GM12878 (cell line): ENCODE measurements at regions not wholly inside any gene's neighbourhood (a gene's known extent, or its start where the extent isn't known, plus 50 kb on each side); places are given as distances from the start of the nearest gene placed in this dataset.

Experiments
- CHD4 ChIP-seq: fragments of 200-600 bp; sonication (generic); IDR thresholded peaks from 2 replicates; pipeline ENCODE4 v1.6.1; 2016; ENCODE audit warnings: mild to moderate bottlenecking
- CTCF ChIP-seq, 3 experiments: IDR thresholded peaks in 2 of 3; conservative IDR thresholded peaks in 1 of 3; 2 replicates each; pipeline ENCODE4 v1.5.1; 2011; ENCODE audit warnings: low read depth in 3 of 3, low read length in 3 of 3, mild to moderate bottlenecking in 3 of 3, control low read depth in 2 of 3, moderate library complexity in 2 of 3, inconsistent platforms in 1 of 3, mixed read lengths in 1 of 3; ENCODE audit not compliant: control insufficient read depth in 2 of 3, insufficient read depth in 1 of 3; ENCODE audit errors: extremely low read depth in 1 of 3
- E2F4 ChIP-seq: IDR thresholded peaks from 2 replicates; pipeline ENCODE4 v1.6.1; 2012; ENCODE audit warnings: low read depth, low read length, improper control_type of control experiment
- HDAC6 ChIP-seq: fragments of 200-600 bp; sonication (generic); IDR thresholded peaks from one replicate; pipeline ENCODE4 v1.8.0; 2017; ENCODE audit warnings: antibody characterized with exemption; ENCODE audit not compliant: unreplicated experiment
- NR2C2 ChIP-seq: IDR thresholded peaks from 2 replicates; pipeline ENCODE4 v1.6.1; 2011; ENCODE audit warnings: borderline replicate concordance, low read depth; ENCODE audit not compliant: control insufficient read depth, insufficient read length
- POLR2AphosphoS5 ChIP-seq: IDR thresholded peaks from 2 replicates; pipeline ENCODE4 v1.6.1; 2011; ENCODE audit warnings: mild to moderate bottlenecking, low read length, inconsistent platforms
- TCF7 ChIP-seq: IDR thresholded peaks from 2 replicates; pipeline ENCODE4 v1.6.1; 2014; ENCODE audit warnings: antibody characterized with exemption, borderline replicate concordance
- WRNIP1 ChIP-seq: IDR thresholded peaks from 2 replicates; pipeline ENCODE4 v1.6.1; 2011; ENCODE audit warnings: low read depth, low read length, improper control_type of control experiment, borderline replicate concordance

GRCh38 chr2:144597388-144597787 is 77.5 kb upstream of the ZEB2 start:
- no peak for TF ChIP-seq CTCF (IDR thresholded peaks at IDR 0.05 in 2 of 3, conservative IDR thresholded peaks at IDR 0.05 in 1 of 3; ENCODE audit: control insufficient read depth in 2 of 3, extremely low read depth in 1 of 3, insufficient read depth in 1 of 3, low read depth in 3 of 3, low read length in 3 of 3)
- TF ChIP-seq POLR2AphosphoS5 = no peak
- no peak for TF ChIP-seq NR2C2
- no peak for TF ChIP-seq CHD4
- no peak for TF ChIP-seq TCF7
- no peak for TF ChIP-seq HDAC6
- TF ChIP-seq E2F4 = no peak
- no peak for TF ChIP-seq WRNIP1
